ENCODE measurements at regions not wholly inside any gene's neighbourhood (a gene's known extent, or its start where the extent isn't known, plus 50 kb on each side); places are given as distances from the start of the nearest gene placed in this dataset.
A peak's percentile ranks its signal among the peaks of the same experiment; 100 is the strongest.

GRCh38 chr2:104930732-104931131 lies 76.8 kb downstream of the POU3F3 start:
- no peak for TF ChIP-seq CTCF (conservative IDR thresholded peaks at IDR 0.05)
- peak overlapping the region; percentile 13; the same call in 1 of the 2 replicates for H3K27ac ChIP-seq

- peak overlapping the region; percentile 13 for H3K27ac ChIP-seq
- TF ChIP-seq CTCF (conservative IDR thresholded peaks at IDR 0.05), result no peak
Measured at GRCh38 chr2:104932243-104932642, 78.3 kb downstream of the POU3F3 start.

- no peak for TF ChIP-seq CTCF (conservative IDR thresholded peaks at IDR 0.05)
- H3K27ac ChIP-seq, result no peak overlapping the region
Measured at GRCh38 chr2:104933151-104933917, 79.4 kb downstream of the POU3F3 start.

- H3K27ac ChIP-seq, result peak overlapping the region; percentile 43
- TF ChIP-seq CTCF (conservative IDR thresholded peaks at IDR 0.05), result no peak
Measured at GRCh38 chr2:104936527-104936926, 82.6 kb downstream of the POU3F3 start.

GRCh38 chr2:104938231-104938941 lies 84.5 kb downstream of the POU3F3 start:
- TF ChIP-seq CTCF (conservative IDR thresholded peaks at IDR 0.05), result no peak
- H3K27ac ChIP-seq, result peak overlapping the region; percentile 84; the same call in 1 of the 2 replicates

- peak overlapping the region; percentile 84 for H3K27ac ChIP-seq
- no peak for TF ChIP-seq CTCF (conservative IDR thresholded peaks at IDR 0.05)
Measured at GRCh38 chr2:104939570-104940217, 85.8 kb downstream of the POU3F3 start.

GRCh38 chr2:104944495-104944894 lies 90.6 kb downstream of the POU3F3 start:
- peak; percentile 83 for TF ChIP-seq CTCF (conservative IDR thresholded peaks at IDR 0.05)
- H3K27ac ChIP-seq, result peak overlapping the region; percentile 98; the same call in 1 of the 2 replicates
